ENCODE measurements at regions not wholly inside any gene's neighbourhood (a gene's known extent, or its start where the extent isn't known, plus 50 kb on each side); places are given as distances from the start of the nearest gene placed in this dataset.

DNA sequence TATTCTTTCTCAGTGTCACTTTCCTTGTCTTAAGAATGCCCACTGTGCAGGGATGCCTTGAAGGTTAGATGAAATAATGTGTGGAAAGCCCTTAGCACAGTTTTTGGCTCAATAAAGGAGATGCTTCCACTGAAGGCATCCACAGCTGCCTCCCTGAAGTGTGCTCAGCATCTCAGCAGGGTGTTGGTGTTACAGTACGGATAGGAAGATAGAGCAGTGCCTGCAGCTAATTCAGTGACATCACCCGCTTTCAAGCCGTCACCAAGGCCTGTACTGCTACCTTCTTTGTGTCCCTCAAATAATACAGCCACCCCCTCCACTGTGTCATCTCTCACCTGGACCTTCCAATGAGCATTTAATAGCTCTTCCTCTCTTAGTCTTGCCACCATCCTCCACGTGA is 59.0 kb downstream of the NDUFS5 start:
- in situ Hi-C loops (cut with HindIII; ENCODE audit: low sequenced_read_pairs): loop anchor here (25.0 kb wide), 1 partner anchor 452 kb away; no protein-coding TSS in a partner anchor

GRCh38 chr1:39086386-39086785 is 60.2 kb downstream of the NDUFS5 start:
- in situ Hi-C loops (cut with HindIII; ENCODE audit: low sequenced_read_pairs): loop anchor here (25.0 kb wide), 1 partner anchor 451 kb away; no protein-coding TSS in a partner anchor

DNA sequence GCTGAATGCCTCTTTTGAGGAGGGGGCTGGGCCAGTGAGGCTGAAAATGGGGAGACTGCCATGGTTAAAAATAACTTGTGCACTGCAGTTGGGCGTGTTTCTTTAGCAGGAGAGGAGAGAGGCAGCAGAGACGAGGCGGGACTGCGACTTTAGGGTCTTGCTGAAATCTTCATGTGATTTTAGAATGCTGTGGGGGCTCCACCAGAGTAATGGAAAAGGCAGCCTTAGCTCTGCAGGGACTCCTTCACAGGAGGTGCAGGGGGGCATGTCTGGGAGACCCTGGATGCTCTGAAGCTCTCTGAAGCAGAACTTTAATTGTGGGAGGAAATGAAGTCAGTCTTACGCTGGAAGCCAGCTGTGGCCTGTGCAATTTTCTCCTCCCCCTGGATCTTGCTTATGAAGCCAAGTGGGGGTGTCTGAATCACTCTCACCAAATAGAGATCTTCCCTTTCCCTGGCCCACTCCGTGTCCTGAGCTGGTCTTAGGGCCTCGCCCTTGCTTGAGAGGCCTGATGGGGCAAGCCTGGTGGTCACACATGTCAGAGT is 60.8 kb downstream of the NDUFS5 start:
- in situ Hi-C loops (cut with HindIII; ENCODE audit: low sequenced_read_pairs): loop anchor here (25.0 kb wide), 1 partner anchor 450 kb away; no protein-coding TSS in a partner anchor

GRCh38 chr1:39087435-39087834 is 61.3 kb downstream of the NDUFS5 start:
- in situ Hi-C loops (cut with HindIII; ENCODE audit: low sequenced_read_pairs): loop anchor here (25.0 kb wide), 1 partner anchor 450 kb away; no protein-coding TSS in a partner anchor

- in situ Hi-C loops (cut with HindIII; ENCODE audit: low sequenced_read_pairs): loop anchor here (25.0 kb wide), 1 partner anchor 449 kb away; no protein-coding TSS in a partner anchor
These were observed 62.5 kb downstream of the NDUFS5 start for GRCh38 chr1:39088658-39089057.

GRCh38 chr1:39089931-39090521 is 63.9 kb downstream of the NDUFS5 start:
- in situ Hi-C loops (cut with HindIII; ENCODE audit: low sequenced_read_pairs): loop anchor here (25.0 kb wide), 1 partner anchor 447 kb away; no protein-coding TSS in a partner anchor

- in situ Hi-C loops (cut with HindIII; ENCODE audit: low sequenced_read_pairs): loop anchor here (25.0 kb wide), 1 partner anchor 446 kb away; no protein-coding TSS in a partner anchor
These were observed 64.7 kb downstream of the NDUFS5 start for GRCh38 chr1:39090757-39091380.

DNA sequence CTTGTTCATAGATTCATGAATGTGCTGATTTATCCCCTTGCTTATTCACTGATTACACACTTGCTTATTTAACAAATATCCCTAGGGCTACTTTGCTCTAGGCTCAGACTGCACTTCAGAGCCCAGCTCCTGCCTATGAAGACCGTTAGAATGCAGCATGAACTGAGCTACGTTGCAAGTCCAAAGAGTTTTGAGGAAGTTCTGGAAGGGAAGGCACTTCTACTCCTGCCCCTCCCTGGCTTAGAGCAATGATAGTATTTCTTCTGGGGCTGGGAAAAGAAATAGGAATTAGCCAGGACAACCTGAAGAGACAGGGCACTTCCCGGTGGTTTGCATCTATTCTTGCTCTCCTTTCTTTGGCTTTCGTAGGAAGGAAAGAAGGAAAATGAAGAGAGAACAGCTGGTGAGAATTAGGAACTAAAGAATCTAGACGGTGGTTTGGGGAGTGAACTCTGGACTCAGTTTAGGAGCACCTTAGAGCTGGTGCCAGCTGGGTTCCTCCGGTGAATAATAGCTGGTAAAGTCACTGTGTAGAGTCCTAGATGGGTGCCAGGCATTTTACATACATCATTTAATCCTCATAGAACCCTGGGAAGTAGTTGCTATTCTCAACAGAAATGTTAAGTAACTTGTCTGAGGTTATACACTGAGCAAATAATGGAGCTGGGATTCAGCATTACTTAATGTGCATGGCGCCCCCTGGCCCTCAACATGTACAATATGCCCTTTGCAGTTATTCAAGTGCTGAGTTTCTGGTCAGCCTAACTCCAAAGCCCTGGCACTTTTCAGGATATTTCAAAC is 65.9 kb downstream of the NDUFS5 start:
- in situ Hi-C loops (cut with HindIII; ENCODE audit: low sequenced_read_pairs): loop anchor here (25.0 kb wide), 1 partner anchor 445 kb away; no protein-coding TSS in a partner anchor

- in situ Hi-C loops (cut with HindIII; ENCODE audit: low sequenced_read_pairs): loop anchor here (5.0 to 25.0 kb wide), 2 partner anchors 373 to 443 kb away; no protein-coding TSS in a partner anchor
These were observed 68.5 kb downstream of the NDUFS5 start for GRCh38 chr1:39094685-39095084.

- in situ Hi-C loops (cut with HindIII; ENCODE audit: low sequenced_read_pairs): loop anchor here (5.0 to 25.0 kb wide), 2 partner anchors 369 to 439 kb away; no protein-coding TSS in a partner anchor
These were observed 72.5 kb downstream of the NDUFS5 start for GRCh38 chr1:39098546-39099250.

DNA sequence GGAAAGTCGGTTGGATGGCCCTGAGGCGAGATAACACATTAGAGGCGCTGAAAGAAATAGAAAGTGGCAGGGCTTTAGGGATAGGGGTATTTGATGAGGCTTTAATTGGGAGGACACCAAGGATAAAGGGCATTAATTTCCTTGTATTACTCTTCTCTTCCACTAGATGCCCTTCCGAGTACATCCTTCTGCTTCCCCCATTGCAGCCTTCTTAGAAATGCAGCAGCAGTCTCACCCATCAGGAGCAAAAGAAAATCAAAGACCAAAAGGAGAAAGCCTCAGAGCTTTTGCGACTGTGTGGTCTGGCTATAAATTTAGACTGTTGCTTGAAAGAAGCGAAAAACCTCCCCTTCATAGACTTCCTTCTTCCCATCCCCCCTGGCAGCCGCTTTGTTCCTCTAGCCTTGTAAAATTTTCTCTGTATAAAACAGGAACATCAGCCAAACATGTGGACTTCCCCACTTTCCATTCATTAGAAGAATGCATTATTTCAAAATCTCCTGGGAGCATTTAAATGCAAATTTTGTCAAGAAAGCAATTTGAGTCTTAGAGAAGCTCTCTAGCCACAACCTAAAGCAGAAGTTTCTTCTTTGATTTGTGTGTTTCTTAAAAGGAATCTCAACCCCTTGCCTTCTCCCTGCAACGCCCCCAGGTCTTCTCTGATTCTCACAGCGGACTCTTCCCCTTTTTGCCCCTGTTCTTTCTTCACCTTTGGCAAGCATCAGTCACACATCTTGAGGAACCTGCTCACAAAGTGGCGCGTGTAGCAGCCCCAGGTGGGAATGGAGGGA is 76.6 kb downstream of the NDUFS5 start:
- in situ Hi-C loops (cut with HindIII; ENCODE audit: low sequenced_read_pairs): no loop called here

DNA sequence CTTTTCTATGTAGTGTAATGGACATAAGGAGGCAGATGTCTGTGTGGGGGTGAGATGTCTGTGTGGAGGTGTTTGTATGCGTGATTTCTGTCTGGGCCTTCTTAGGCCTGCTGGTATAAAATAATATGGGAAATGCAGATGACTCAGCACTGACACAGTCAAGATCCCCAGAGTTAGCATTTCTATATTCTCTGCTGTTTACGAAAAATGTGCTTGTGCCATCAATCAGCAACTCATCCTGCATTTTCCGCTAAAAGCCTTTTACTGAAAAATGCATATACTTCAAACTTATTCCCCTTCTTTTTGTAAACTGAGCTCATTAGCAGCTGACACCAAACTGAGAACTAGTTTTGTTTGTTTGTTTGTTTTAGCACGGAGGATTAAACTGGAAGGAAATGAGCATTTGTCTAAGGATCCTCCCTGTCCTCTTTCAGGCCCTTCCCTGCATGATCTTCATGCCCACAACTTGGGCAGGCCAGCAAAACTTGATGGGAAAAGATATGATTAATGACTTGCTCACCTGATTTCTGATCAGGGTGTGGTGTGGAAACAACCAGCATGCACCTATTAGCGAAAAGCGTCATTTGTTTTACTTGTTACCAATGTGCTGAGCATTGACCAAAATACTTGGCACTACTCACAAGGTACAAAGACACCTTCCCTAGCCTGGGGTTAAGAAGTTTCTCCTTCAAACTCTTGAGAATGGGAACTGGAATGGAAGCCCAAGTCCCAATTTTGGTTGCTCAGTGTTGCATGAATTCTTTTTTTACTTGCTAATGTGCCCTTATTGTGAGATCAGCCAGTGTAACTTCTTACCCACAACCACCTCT is 77.4 kb downstream of the NDUFS5 start:
- in situ Hi-C loops (cut with HindIII; ENCODE audit: low sequenced_read_pairs): no loop called here

DNA sequence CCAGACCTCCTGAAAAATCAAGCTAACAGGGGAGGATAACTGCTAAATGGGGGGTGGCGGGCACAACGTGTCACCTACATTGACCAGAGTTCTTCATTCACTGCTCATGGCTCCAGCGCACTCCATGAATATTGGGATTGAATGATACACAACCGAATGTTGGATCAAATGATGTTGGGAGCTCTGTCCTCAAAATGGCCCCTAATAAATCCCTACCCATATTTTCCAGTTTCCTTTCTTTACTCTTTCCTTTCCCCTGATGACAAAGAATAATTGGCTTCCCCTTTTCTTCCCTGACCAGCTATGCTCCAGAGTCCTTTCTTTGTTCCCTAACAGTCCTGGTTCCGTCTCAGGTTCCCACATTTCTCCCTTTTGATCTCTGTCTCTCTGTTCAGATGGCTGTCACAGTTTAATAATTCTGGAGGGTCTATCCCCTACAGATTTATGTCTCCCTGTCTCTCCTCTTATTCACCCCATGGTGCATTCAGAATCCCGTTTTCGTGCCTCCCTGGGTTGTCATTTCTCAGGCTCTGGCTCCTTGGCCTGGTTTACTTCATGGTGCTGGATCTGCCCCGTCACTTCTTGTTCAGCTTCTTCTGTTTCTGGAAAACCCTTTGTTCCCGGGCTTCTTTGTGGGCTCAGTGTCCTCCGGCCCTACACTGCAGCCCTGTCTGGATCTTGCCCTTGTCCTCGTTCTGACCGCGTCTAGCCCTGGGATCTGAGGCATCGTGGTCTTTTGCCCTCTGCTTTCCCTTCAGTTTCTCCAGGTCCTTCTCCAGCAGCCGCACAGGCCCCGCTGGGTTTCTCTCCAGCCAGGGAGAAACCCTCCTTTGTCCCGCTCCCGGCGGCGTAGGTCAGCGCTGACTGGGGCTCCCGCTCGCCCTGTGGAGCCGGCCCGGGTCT is 78.3 kb downstream of the NDUFS5 start:
- in situ Hi-C loops (cut with HindIII; ENCODE audit: low sequenced_read_pairs): no loop called here

DNA sequence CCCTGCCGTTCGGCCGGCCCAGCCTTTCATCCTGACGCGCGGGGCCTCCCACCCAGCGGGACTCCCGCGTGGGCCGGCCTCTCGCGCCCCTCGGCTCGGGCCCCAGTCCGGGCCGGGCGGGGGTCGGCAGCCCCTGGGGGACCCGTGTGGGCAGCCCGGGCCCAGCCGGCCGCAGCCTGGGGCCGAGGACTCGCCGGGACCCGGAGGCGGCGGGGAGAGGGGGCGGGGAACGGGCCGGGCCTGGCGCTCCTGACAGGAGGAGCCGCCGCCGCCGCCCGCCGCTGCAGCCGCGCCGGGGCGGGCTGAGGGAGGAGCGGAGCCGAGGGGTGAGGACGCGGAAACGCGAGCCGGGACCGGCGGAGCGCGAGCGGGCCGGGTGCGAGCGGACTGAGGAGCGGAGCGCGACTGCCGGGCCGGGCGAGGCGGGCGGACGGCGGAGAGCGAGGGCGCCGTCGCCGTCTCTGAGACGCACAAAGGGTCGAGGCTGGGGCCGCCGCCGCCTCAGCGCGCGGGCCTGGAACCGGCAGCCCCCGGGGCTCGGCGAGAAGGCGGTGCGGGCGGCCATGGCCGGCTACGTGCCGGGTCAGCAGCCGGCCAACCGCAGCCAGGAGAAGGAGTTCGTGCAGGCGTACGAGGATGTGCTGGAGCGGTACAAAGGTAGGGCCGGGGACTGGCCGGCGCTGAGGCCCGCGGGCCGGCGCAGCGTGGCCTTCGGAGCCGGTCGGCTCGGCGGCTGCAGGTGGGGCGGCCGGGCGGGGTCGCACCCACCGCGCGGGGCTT is 79.1 kb downstream of the NDUFS5 start:
- in situ Hi-C loops (cut with HindIII; ENCODE audit: low sequenced_read_pairs): no loop called here

GRCh38 chr1:39105841-39106765 is 80.0 kb downstream of the NDUFS5 start:
- in situ Hi-C loops (cut with HindIII; ENCODE audit: low sequenced_read_pairs): no loop called here

- in situ Hi-C loops (cut with HindIII; ENCODE audit: low sequenced_read_pairs): no loop called here
These were observed 80.7 kb downstream of the NDUFS5 start for GRCh38 chr1:39106801-39107327.
